ENCODE measurements at regions not wholly inside any gene's neighbourhood (a gene's known extent, or its start where the extent isn't known, plus 50 kb on each side); places are given as distances from the start of the nearest gene placed in this dataset.

- TF ChIP-seq CTCF (IDR thresholded peaks at IDR 0.05; ENCODE audit: insufficient read depth, low read length, poor library complexity, severe bottlenecking) = no peak
- no peak overlapping the region for H3K4me3 ChIP-seq (replicated peaks; ENCODE audit: low read depth, low read length)
- no peaks in the 10 kb centered on the region; the same call in 1 of the 2 replicates for H3K36me3 ChIP-seq (ENCODE audit: control insufficient read depth, insufficient read depth, low read length)
- H3K27me3 ChIP-seq (replicated peaks; ENCODE audit: control insufficient read depth, insufficient read depth, low read length) = no peaks in the 10 kb centered on the region
- no peak for DNase-seq (ENCODE audit: extremely low read depth, insufficient read length)
These were observed 98.3 kb upstream of the MTHFD1L start for GRCh38 chr6:150767161-150767560.

GRCh38 chr6:150767571-150768018 lies 97.9 kb upstream of the MTHFD1L start:
- Histone ChIP-seq H3K36me3 (ENCODE audit: control insufficient read depth, insufficient read depth, low read length) (no peaks in the 10 kb centered on the region), H3K4me3 (replicated peaks; ENCODE audit: low read depth, low read length) (no peak overlapping the region), H3K27me3 (replicated peaks; ENCODE audit: control insufficient read depth, insufficient read depth, low read length) (no peaks in the 10 kb centered on the region)
- TF ChIP-seq CTCF (IDR thresholded peaks at IDR 0.05; ENCODE audit: insufficient read depth, low read length, poor library complexity, severe bottlenecking) = no peak
- no peak for DNase-seq (ENCODE audit: extremely low read depth, insufficient read length)

GRCh38 chr6:150770637-150771036 lies 94.9 kb upstream of the MTHFD1L start:
- TF ChIP-seq CTCF (IDR thresholded peaks at IDR 0.05; ENCODE audit: insufficient read depth, low read length, poor library complexity, severe bottlenecking) = no peak
- no peaks in the 10 kb centered on the region for H3K27me3 ChIP-seq (replicated peaks; ENCODE audit: control insufficient read depth, insufficient read depth, low read length)
- no peaks in the 10 kb centered on the region for H3K36me3 ChIP-seq (ENCODE audit: control insufficient read depth, insufficient read depth, low read length)
- DNase-seq (ENCODE audit: extremely low read depth, insufficient read length) = no peak
- no peak overlapping the region for H3K4me3 ChIP-seq (replicated peaks; ENCODE audit: low read depth, low read length)

GRCh38 chr6:150773969-150774368 lies 91.5 kb upstream of the MTHFD1L start:
- no peak for DNase-seq (ENCODE audit: extremely low read depth, insufficient read length)
- Histone ChIP-seq H3K27me3 (replicated peaks; ENCODE audit: control insufficient read depth, insufficient read depth, low read length) (no peaks in the 10 kb centered on the region), H3K36me3 (ENCODE audit: control insufficient read depth, insufficient read depth, low read length) (no peaks in the 10 kb centered on the region), H3K4me3 (replicated peaks; ENCODE audit: low read depth, low read length) (no peak overlapping the region)
- TF ChIP-seq CTCF (IDR thresholded peaks at IDR 0.05; ENCODE audit: insufficient read depth, low read length, poor library complexity, severe bottlenecking) = no peak

- Histone ChIP-seq H3K27me3 (replicated peaks; ENCODE audit: control insufficient read depth, insufficient read depth, low read length) (no peaks in the 10 kb centered on the region), H3K4me3 (replicated peaks; ENCODE audit: low read depth, low read length) (no peak overlapping the region), H3K36me3 (ENCODE audit: control insufficient read depth, insufficient read depth, low read length) (no peaks in the 10 kb centered on the region)
- DNase-seq (ENCODE audit: extremely low read depth, insufficient read length) = no peak
- TF ChIP-seq CTCF (IDR thresholded peaks at IDR 0.05; ENCODE audit: insufficient read depth, low read length, poor library complexity, severe bottlenecking) = no peak
These were observed 89.9 kb upstream of the MTHFD1L start for GRCh38 chr6:150775415-150776203.
